IMR-90 (cell line): ENCODE measurements at regions not wholly inside any gene's neighbourhood (a gene's known extent, or its start where the extent isn't known, plus 50 kb on each side); places are given as distances from the start of the nearest gene placed in this dataset.
"Not testable (repeated sequence)": the region's sequence is repeated elsewhere in the genome, so short reads cannot be mapped to it uniquely, and the experiment has no call there.

Source experiments
- ATAC-seq: fragments of 200-7000 bp; cut with Tn5 transposase; 2 replicates; pipeline ENCODE4 v1.9.1; 2020; ENCODE audit warnings: low read depth, mild to moderate bottlenecking, moderate library complexity
- BruUV-seq: library from RNA; stranded (reverse); fragments of 400-500 nt; replicated peaks from 2 replicates; lab custom pipeline; 2021; lab: Mats Ljungman, UMichigan
- CTCF ChIA-PET: fragments of 300-600 bp; formaldehyde crosslinking; extraction: SDS; loops from one replicate; lab custom pipeline; 2021; ENCODE audit warnings: antibody characterized with exemption; lab: Yijun Ruan, JAX
- POLR2A ChIA-PET: fragments of 300-600 bp; sonication (Branson Sonifier 250); formaldehyde crosslinking; loops from one replicate; lab custom pipeline; 2022; ENCODE audit warnings: antibody characterized with exemption; ENCODE audit not compliant: unreplicated experiment; lab: Charles Lee
- DNase-seq: peaks from one replicate; pipeline ENCODE4 v3.0.0; 2013
- H2AFZ ChIP-seq: replicated peaks from 2 replicates; pipeline ENCODE3; 2013; ENCODE audit warnings: low read length, mild to moderate bottlenecking; ENCODE audit not compliant: poor library complexity
- H2AK5ac ChIP-seq: 2 replicates; pipeline ENCODE4 v1.6.1; 2013; ENCODE audit warnings: low read depth, low read length, inconsistent platforms
- H2AK9ac ChIP-seq: replicated peaks from 2 replicates; pipeline ENCODE3; 2013; ENCODE audit warnings: mild to moderate bottlenecking, low read depth, low read length, moderate library complexity; ENCODE audit not compliant: poor library complexity
- H2BK120ac ChIP-seq: 2 replicates; pipeline ENCODE4 v1.6.1; 2013; ENCODE audit warnings: low read depth, low read length, inconsistent platforms
- H2BK15ac ChIP-seq: 3 replicates; pipeline ENCODE4 v1.6.1; 2013; ENCODE audit warnings: low read depth, low read length, inconsistent platforms
- H2BK20ac ChIP-seq: 2 replicates; pipeline ENCODE4 v1.6.1; 2013; ENCODE audit warnings: low read depth, mild to moderate bottlenecking, inconsistent platforms, low read length, moderate library complexity
- H2BK5ac ChIP-seq: 2 replicates; pipeline ENCODE4 v1.6.1; 2013; ENCODE audit warnings: mild to moderate bottlenecking, low read depth, low read length, inconsistent platforms; ENCODE audit not compliant: poor library complexity, severe bottlenecking
- H3K14ac ChIP-seq: replicated peaks from 2 replicates; pipeline ENCODE4 v1.6.1; 2013; ENCODE audit warnings: low read depth, low read length, inconsistent platforms
- H3K18ac ChIP-seq: 2 replicates; pipeline ENCODE4 v1.6.1; 2013; ENCODE audit warnings: low read depth, low read length, control low read depth
- H3K23ac ChIP-seq: 2 replicates; pipeline ENCODE4 v1.6.1; 2013; ENCODE audit warnings: low read depth, low read length, inconsistent platforms
- H3K27ac ChIP-seq: 2 replicates; pipeline ENCODE4 v1.5.1; 2013; ENCODE audit warnings: mild to moderate bottlenecking, control low read depth, low read length; ENCODE audit not compliant: insufficient read depth
- H3K27me3 ChIP-seq: 2 replicates; pipeline ENCODE4 v1.6.1; 2013; ENCODE audit warnings: low read length; ENCODE audit not compliant: control insufficient read depth, insufficient read depth
- H3K36me3 ChIP-seq: 2 replicates; pipeline ENCODE4 v1.6.1; 2013; ENCODE audit warnings: low read length, mixed read lengths; ENCODE audit not compliant: control insufficient read depth, insufficient read depth
- H3K4ac ChIP-seq: 2 replicates; pipeline ENCODE4 v1.6.1; 2013; ENCODE audit warnings: low read depth, low read length, inconsistent platforms
- H3K4me1 ChIP-seq: 2 replicates; pipeline ENCODE4 v1.6.1; 2013; ENCODE audit warnings: low read length, mixed read lengths; ENCODE audit not compliant: control insufficient read depth, insufficient read depth
- H3K4me2 ChIP-seq: 2 replicates; pipeline ENCODE4 v1.6.1; 2013; ENCODE audit warnings: low read depth, mild to moderate bottlenecking, control low read depth, low read length, moderate library complexity
- H3K4me3 ChIP-seq: 2 replicates; pipeline ENCODE4 v1.5.1; 2013; ENCODE audit warnings: low read depth, mild to moderate bottlenecking, control low read depth, low read length, moderate library complexity; ENCODE audit not compliant: insufficient read depth
- H3K56ac ChIP-seq: 2 replicates; pipeline ENCODE4 v1.6.1; 2013; ENCODE audit warnings: low read length, inconsistent platforms; ENCODE audit not compliant: insufficient read depth; ENCODE audit errors: extremely low read depth
- H3K79me1 ChIP-seq, 2 experiments: 2 replicates each; pipeline ENCODE4 v1.6.1; 2013; ENCODE audit warnings: low read length in 2 of 2, inconsistent platforms in 1 of 2, low read depth in 1 of 2
- H3K9ac ChIP-seq: 2 replicates; pipeline ENCODE4 v1.6.1; 2013; ENCODE audit warnings: low read depth, low read length, control low read depth
- H3K9me1 ChIP-seq: 2 replicates; pipeline ENCODE4 v1.6.1; 2013; ENCODE audit warnings: low read length, inconsistent platforms; ENCODE audit not compliant: insufficient read depth
- H3K9me3 ChIP-seq: 2 replicates; pipeline ENCODE4 v1.6.1; 2013; ENCODE audit warnings: low read length; ENCODE audit not compliant: control insufficient read depth, insufficient read depth
- H4K20me1 ChIP-seq: 2 replicates; pipeline ENCODE4 v1.6.1; 2013; ENCODE audit warnings: low read length, inconsistent platforms; ENCODE audit not compliant: insufficient read depth
- H4K5ac ChIP-seq: 2 replicates; pipeline ENCODE4 v1.6.1; 2013; ENCODE audit warnings: mild to moderate bottlenecking, low read depth, low read length, control low read depth
- H4K8ac ChIP-seq, 2 experiments: 2 replicates each; pipeline ENCODE4 v1.6.1; 2013; ENCODE audit warnings: low read depth in 2 of 2, low read length in 2 of 2, control low read depth in 1 of 2, inconsistent platforms in 1 of 2
- H4K91ac ChIP-seq: 2 replicates; pipeline ENCODE4 v1.6.1; 2013; ENCODE audit warnings: low read depth, low read length, inconsistent platforms; ENCODE audit not compliant: insufficient read depth
- WGBS, 2 experiments: methylation state at CpG; one replicate each; pipeline versions ENCODE4 v1.1.5 to v1.1.7; 2013; ENCODE audit warnings: missing lambda C conversion rate in 2 of 2; ENCODE audit not compliant: insufficient read length in 1 of 2; ENCODE audit errors: extremely low coverage in 2 of 2; 5-methylcytosine and 5-hydroxymethylcytosine counted together
- dilution Hi-C: fragments of 300-500 bp; cut with HindIII; formaldehyde crosslinking; loops from one replicate; pipeline ENCODE4 v1.14.3; 2018; ENCODE audit warnings: low sequenced_read_pairs; ENCODE audit not compliant: unreplicated experiment
- in situ Hi-C: fragments of 300-500 bp; cut with MboI; formaldehyde crosslinking; loops from 3 replicates; pipeline ENCODE4 v1.14.3; 2019; ENCODE audit warnings: low sequenced_read_pairs, inconsistent platforms, mixed read lengths
- intact Hi-C: fragments of 100-400 bp; cut with micrococcal nuclease; formaldehyde crosslinking; loops from 2 replicates; pipeline ENCODE4 v1.10.0; 2022

GRCh38 chr9:81307791-81308190, 381.6 kb downstream of the TLE1 start:
- H3K14ac ChIP-seq, H3K27ac ChIP-seq, dilution Hi-C loops, H4K91ac ChIP-seq, H3K56ac ChIP-seq, H3K27me3 ChIP-seq, H3K9ac ChIP-seq, H2BK120ac ChIP-seq, H4K8ac ChIP-seq, H2AK9ac ChIP-seq, H3K4me3 ChIP-seq, H3K9me3 ChIP-seq, H3K4ac ChIP-seq, ATAC-seq, H3K18ac ChIP-seq, POLR2A ChIA-PET, H4K5ac ChIP-seq, BruUV-seq, DNase-seq, H2AK5ac ChIP-seq, H4K20me1 ChIP-seq, H3K4me1 ChIP-seq, H3K9me1 ChIP-seq, H2BK15ac ChIP-seq, H3K4me2 ChIP-seq, H2BK20ac ChIP-seq, H3K36me3 ChIP-seq, H3K23ac ChIP-seq, H2AFZ ChIP-seq, in situ Hi-C loops, CTCF ChIA-PET, H3K79me1 ChIP-seq, H2BK5ac ChIP-seq: not testable (repeated sequence)
- 89% methylated on average over 2 of the region's 5 CpGs; no CpG with 5 or more reads in 1 of the 2 experiments for WGBS, 2 experiments
- intact Hi-C loops, result loop anchor here (10.0 kb wide), 1 partner anchor 73 kb away; no protein-coding TSS in a partner anchor
